ENCODE measurements at regions not wholly inside any gene's neighbourhood (a gene's known extent, or its start where the extent isn't known, plus 50 kb on each side); places are given as distances from the start of the nearest gene placed in this dataset.

DNA sequence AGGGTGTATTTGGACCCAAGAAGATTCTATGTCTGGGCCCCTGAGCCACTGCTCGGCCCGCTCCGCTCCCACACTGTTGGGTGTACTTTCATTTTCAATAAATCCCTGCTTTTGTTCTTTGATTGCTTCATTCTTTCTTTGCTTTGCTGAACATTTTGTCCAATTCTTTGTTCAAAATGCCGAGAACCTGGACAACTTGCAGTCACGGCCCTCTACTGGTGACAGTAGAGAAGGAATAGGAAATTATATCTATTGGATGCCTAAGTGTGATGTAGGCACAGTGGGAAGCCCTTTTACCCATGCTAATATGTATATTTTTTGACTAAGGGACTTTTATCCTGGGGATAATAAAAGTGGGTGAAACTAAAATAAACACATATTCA is 340.8 kb downstream of the LRRC3B start:
- no peak overlapping the region for H3K4me3 ChIP-seq
- TF ChIP-seq, protein P1, sequence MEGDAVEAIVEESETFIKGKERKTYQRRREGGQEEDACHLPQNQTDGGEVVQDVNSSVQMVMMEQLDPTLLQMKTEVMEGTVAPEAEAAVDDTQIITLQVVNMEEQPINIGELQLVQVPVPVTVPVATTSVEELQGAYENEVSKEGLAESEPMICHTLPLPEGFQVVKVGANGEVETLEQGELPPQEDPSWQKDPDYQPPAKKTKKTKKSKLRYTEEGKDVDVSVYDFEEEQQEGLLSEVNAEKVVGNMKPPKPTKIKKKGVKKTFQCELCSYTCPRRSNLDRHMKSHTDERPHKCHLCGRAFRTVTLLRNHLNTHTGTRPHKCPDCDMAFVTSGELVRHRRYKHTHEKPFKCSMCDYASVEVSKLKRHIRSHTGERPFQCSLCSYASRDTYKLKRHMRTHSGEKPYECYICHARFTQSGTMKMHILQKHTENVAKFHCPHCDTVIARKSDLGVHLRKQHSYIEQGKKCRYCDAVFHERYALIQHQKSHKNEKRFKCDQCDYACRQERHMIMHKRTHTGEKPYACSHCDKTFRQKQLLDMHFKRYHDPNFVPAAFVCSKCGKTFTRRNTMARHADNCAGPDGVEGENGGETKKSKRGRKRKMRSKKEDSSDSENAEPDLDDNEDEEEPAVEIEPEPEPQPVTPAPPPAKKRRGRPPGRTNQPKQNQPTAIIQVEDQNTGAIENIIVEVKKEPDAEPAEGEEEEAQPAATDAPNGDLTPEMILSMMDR (IDR thresholded peaks at IDR 0.05) = no peak
- FAIRE-seq (no peak), ATAC-seq (no peak), DNase-seq (no peak)
- H3K27ac ChIP-seq = no peak overlapping the region
- no peaks in the 10 kb centered on the region for H3K27me3 ChIP-seq
- H3K4me1 ChIP-seq = no peaks in the 10 kb centered on the region
- no peaks in the 10 kb centered on the region for H3K9me3 ChIP-seq
- WGBS, 2 donors = 84 to 87% methylated on average over 5 of the region's 5 CpGs
- intact Hi-C loops (cut with DNase I) = no loop called here
- no peaks in the 10 kb centered on the region for H3K36me3 ChIP-seq

GRCh38 chr3:26964313-26964712 is 341.7 kb downstream of the LRRC3B start:
- TF ChIP-seq, protein P1 (IDR thresholded peaks at IDR 0.05) = no peak
- Histone ChIP-seq H3K27ac (no peak overlapping the region), H3K36me3 (no peaks in the 10 kb centered on the region), H3K27me3 (no peaks in the 10 kb centered on the region), H3K4me1 (no peaks in the 10 kb centered on the region), H3K4me3 (no peak overlapping the region), H3K9me3 (no peaks in the 10 kb centered on the region)
- FAIRE-seq = no peak
- intact Hi-C loops (cut with DNase I) = no loop called here
- ATAC-seq = no peak
- DNase-seq = no peak

GRCh38 chr3:26964836-26965235 is 342.3 kb downstream of the LRRC3B start:
- no peaks in the 10 kb centered on the region for H3K4me1 ChIP-seq
- H3K4me3 ChIP-seq = no peak overlapping the region
- H3K36me3 ChIP-seq = no peaks in the 10 kb centered on the region
- no peak overlapping the region for H3K27ac ChIP-seq
- WGBS, 2 donors = 65 to 83% methylated on average over 2 of the region's 2 CpGs
- intact Hi-C loops (cut with DNase I) = no loop called here
- FAIRE-seq (no peak), DNase-seq (no peak), ATAC-seq (no peak)
- no peaks in the 10 kb centered on the region for H3K27me3 ChIP-seq
- TF ChIP-seq, protein P1 (IDR thresholded peaks at IDR 0.05) = no peak
- no peaks in the 10 kb centered on the region for H3K9me3 ChIP-seq

GRCh38 chr3:26967501-26967900 is 344.9 kb downstream of the LRRC3B start:
- no peak overlapping the region for H3K27ac ChIP-seq
- no peak for DNase-seq
- H3K4me1 ChIP-seq = no peaks in the 10 kb centered on the region
- no peak for ATAC-seq
- no peaks in the 10 kb centered on the region for H3K36me3 ChIP-seq
- TF ChIP-seq, protein P1 (IDR thresholded peaks at IDR 0.05) = no peak
- 71 to 74% methylated on average over 1 of the region's 1 CpG for WGBS, 2 donors
- no peaks in the 10 kb centered on the region for H3K27me3 ChIP-seq
- intact Hi-C loops (cut with DNase I) = no loop called here
- H3K9me3 ChIP-seq = no peaks in the 10 kb centered on the region
- FAIRE-seq = no peak
- H3K4me3 ChIP-seq = no peak overlapping the region

- FAIRE-seq (no peak), DNase-seq (no peak), ATAC-seq (no peak)
- Histone ChIP-seq H3K36me3 (no peaks in the 10 kb centered on the region), H3K27ac (no peak overlapping the region), H3K27me3 (no peaks in the 10 kb centered on the region), H3K9me3 (no peaks in the 10 kb centered on the region), H3K4me1 (no peaks in the 10 kb centered on the region), H3K4me3 (no peak overlapping the region)
- intact Hi-C loops (cut with DNase I) = no loop called here
- 45 to 53% methylated on average over 4 of the region's 4 CpGs for WGBS, 2 donors
- TF ChIP-seq, protein P1 (IDR thresholded peaks at IDR 0.05) = no peak
Measured at GRCh38 chr3:26984416-26985390, 362.1 kb downstream of the LRRC3B start.

All from pancreas (tissue), 10 donors.